Panc1 (cell line): ENCODE measurements at regions not wholly inside any gene's neighbourhood (a gene's known extent, or its start where the extent isn't known, plus 50 kb on each side); places are given as distances from the start of the nearest gene placed in this dataset.

ENCODE experiments used
- CTCF ChIP-seq: fragments of 450-650 bp; IDR thresholded peaks from 2 replicates; pipeline ENCODE4 v1.5.1; 2017; ENCODE audit warnings: mild to moderate bottlenecking
- POLR2AphosphoS5 ChIP-seq: IDR thresholded peaks from 2 replicates; pipeline ENCODE4 v1.6.1; 2012; ENCODE audit warnings: mild to moderate bottlenecking, low read depth, low read length, moderate library complexity
- REST ChIP-seq, 2 experiments: IDR thresholded peaks; 2 replicates each; pipeline ENCODE4 v1.6.1; 2011 to 2012; ENCODE audit warnings: low read depth in 2 of 2, control low read depth in 1 of 2, low read length in 1 of 2, mild to moderate bottlenecking in 1 of 2, moderate library complexity in 1 of 2; ENCODE audit not compliant: insufficient read depth in 1 of 2
- SIN3A ChIP-seq: IDR thresholded peaks from 2 replicates; pipeline ENCODE4 v1.6.1; 2012; ENCODE audit warnings: low read depth, mild to moderate bottlenecking, low read length, moderate library complexity, borderline replicate concordance; ENCODE audit not compliant: insufficient read depth
- TCF7L2 ChIP-seq: IDR thresholded peaks from 2 replicates; pipeline ENCODE4 v1.6.1; 2011; ENCODE audit warnings: mild to moderate bottlenecking, low read depth, low read length, inconsistent platforms

- TF ChIP-seq SIN3A: no peak
- no peak for TF ChIP-seq CTCF
- TF ChIP-seq REST (IDR thresholded peaks at IDR 0.05; ENCODE audit: insufficient read depth in 1 of 2, low read depth in 2 of 2, low read length in 1 of 2): no peak
- no peak for TF ChIP-seq POLR2AphosphoS5
- no peak for TF ChIP-seq TCF7L2
These were observed 494.3 kb upstream of the ADAMTS9 start for GRCh38 chr3:65182085-65182484.
